ENCODE measurements at regions not wholly inside any gene's neighbourhood (a gene's known extent, or its start where the extent isn't known, plus 50 kb on each side); places are given as distances from the start of the nearest gene placed in this dataset.

DNA sequence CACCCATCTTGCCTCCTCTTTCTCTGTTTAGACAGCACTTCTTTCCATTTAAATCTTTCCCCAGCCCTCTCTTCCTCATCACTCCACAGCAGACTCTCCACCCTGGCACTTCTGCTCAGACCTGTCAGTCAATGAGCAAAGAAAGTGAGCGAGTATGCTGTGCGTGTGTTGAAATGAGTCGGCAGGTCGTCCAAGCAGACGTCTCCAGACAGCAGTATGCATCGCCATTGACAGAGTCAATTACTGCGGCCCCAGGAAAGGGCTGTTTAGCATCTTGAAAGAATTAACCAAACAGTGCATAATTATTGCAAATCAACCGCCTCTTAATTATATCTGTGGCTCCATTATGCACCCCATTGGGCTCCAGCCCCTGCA, 54.8 kb upstream of the KCNG1 start:
- no peaks in the 10 kb centered on the region for H3K27me3 ChIP-seq (ENCODE audit: control insufficient read depth, insufficient read depth, low read length)

GRCh38 chr20:51076786-51077685, 54.1 kb upstream of the KCNG1 start:
- Histone ChIP-seq H3K79me2 (no peaks in the 10 kb centered on the region), H3K27ac (no peak overlapping the region), H3K4me1 (no peaks in the 10 kb centered on the region), H3K36me3 (ENCODE audit: control insufficient read depth, insufficient read depth, low read length) (no peaks in the 10 kb centered on the region), H2AFZ (no peak overlapping the region), H3K4me2 (ENCODE audit: low read length) (no peak overlapping the region), H3K4me3 (ENCODE audit: low read depth, low read length) (no peak overlapping the region), H3K27me3 (ENCODE audit: control insufficient read depth, insufficient read depth, low read length) (no peaks in the 10 kb centered on the region), H3K9ac (no peak overlapping the region), H3K9me3 (ENCODE audit: control insufficient read depth, low read length) (no peaks in the 10 kb centered on the region)
- TF ChIP-seq, protein P1, sequence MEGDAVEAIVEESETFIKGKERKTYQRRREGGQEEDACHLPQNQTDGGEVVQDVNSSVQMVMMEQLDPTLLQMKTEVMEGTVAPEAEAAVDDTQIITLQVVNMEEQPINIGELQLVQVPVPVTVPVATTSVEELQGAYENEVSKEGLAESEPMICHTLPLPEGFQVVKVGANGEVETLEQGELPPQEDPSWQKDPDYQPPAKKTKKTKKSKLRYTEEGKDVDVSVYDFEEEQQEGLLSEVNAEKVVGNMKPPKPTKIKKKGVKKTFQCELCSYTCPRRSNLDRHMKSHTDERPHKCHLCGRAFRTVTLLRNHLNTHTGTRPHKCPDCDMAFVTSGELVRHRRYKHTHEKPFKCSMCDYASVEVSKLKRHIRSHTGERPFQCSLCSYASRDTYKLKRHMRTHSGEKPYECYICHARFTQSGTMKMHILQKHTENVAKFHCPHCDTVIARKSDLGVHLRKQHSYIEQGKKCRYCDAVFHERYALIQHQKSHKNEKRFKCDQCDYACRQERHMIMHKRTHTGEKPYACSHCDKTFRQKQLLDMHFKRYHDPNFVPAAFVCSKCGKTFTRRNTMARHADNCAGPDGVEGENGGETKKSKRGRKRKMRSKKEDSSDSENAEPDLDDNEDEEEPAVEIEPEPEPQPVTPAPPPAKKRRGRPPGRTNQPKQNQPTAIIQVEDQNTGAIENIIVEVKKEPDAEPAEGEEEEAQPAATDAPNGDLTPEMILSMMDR (IDR thresholded peaks at IDR 0.05), result no peak

More for the DNA sequence above, 54.8 kb upstream of the KCNG1 start:
- Histone ChIP-seq H3K27ac (no peak overlapping the region), H3K4me1 (no peaks in the 10 kb centered on the region), H3K4me3 (ENCODE audit: low read depth, low read length) (no peak overlapping the region), H3K36me3 (ENCODE audit: control insufficient read depth, insufficient read depth, low read length) (no peaks in the 10 kb centered on the region), H3K79me2 (no peaks in the 10 kb centered on the region), H3K9me3 (ENCODE audit: control insufficient read depth, low read length) (no peaks in the 10 kb centered on the region), H2AFZ (no peak overlapping the region), H3K4me2 (ENCODE audit: low read length) (no peak overlapping the region), H3K9ac (no peak overlapping the region)
- TF ChIP-seq, protein P1 (IDR thresholded peaks at IDR 0.05), result no peak

GRCh38 chr20:51074062-51074461, 51.2 kb upstream of the KCNG1 start:
- Histone ChIP-seq H3K27me3 (ENCODE audit: control insufficient read depth, insufficient read depth, low read length) (no peaks in the 10 kb centered on the region), H3K79me2 (no peaks in the 10 kb centered on the region)
- TF ChIP-seq, protein P1 (IDR thresholded peaks at IDR 0.05), result no peak

More at GRCh38 chr20:51074062-51074461, 51.2 kb upstream of the KCNG1 start:
- H3K4me1 ChIP-seq, result no peaks in the 10 kb centered on the region
- H3K9ac ChIP-seq, result no peak overlapping the region
- no peaks in the 10 kb centered on the region for H3K9me3 ChIP-seq (ENCODE audit: control insufficient read depth, low read length)
- H2AFZ ChIP-seq, result no peak overlapping the region
- H3K4me2 ChIP-seq (ENCODE audit: low read length), result no peak overlapping the region
- no peak overlapping the region for H3K4me3 ChIP-seq (ENCODE audit: low read depth, low read length)
- H3K27ac ChIP-seq, result no peak overlapping the region
- no peaks in the 10 kb centered on the region for H3K36me3 ChIP-seq (ENCODE audit: control insufficient read depth, insufficient read depth, low read length)

All from parathyroid adenoma (tissue), 2 donors.